ENCODE measurements at regions not wholly inside any gene's neighbourhood (a gene's known extent, or its start where the extent isn't known, plus 50 kb on each side); places are given as distances from the start of the nearest gene placed in this dataset.

DNA sequence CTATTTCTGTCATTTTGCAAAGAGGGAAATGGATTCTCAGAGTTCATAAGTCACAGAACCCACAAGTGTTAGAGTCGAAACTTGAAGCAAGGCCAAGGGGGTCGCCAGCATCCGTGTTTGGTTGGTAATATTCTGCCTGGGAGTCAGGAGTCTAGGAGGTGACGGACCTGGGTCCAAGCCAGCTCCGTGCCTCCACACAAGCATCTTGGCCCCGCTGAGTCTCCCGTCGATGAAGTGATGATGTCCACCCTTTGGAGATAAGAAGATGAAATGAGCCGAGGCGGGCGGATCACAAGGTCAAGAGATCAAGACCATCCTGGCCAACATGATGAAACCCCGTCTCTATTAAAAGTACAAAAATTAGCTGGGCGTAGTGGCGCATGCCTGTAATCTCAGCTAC lies 53.2 kb upstream of the TNRC6C start:
- no peak for DNase-seq

DNA sequence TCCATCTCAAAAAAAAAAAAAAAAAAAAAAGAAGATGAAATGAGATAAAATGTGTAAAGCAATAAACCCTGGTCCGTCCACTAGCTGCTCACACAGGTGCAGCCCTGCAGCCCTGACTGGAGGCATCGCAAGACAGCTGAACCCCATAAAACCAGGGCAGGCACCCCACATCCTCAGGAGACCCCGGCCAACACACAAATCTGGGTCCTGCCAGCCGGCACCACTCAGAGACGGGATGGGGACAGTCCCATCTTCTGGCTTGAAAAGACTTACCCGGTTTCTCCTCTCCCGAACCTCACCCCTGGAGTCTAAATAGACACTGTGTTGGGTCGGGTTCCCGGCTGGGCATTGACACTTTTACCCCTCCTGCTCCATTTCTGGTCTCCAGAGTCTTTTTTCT lies 52.7 kb upstream of the TNRC6C start:
- DNase-seq: no peak

DNA sequence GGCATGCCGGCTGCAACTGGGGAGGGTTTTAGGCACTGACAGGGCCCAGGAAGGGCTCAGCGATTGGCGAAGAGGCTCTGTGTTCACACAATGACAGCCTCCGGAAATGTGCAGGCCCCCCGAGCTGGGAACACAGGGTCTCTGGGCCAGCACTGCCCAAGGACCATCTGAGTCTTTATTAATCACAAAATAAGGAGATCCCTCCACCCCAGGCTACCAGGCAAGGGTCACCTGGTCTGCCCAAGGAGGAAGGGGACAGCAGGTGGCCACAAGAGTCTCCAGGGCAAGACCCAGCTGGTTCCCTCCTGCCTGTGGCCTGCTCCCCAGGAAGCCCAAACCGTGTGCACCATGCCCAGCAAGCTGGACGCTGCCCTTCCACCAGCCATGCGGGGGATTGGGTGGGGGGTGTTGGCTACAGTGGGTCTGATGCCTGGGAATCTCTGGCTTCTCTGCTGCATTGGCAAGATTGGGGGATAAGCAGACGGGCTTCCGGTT lies 52.1 kb upstream of the TNRC6C start:
- no peak for DNase-seq

DNA sequence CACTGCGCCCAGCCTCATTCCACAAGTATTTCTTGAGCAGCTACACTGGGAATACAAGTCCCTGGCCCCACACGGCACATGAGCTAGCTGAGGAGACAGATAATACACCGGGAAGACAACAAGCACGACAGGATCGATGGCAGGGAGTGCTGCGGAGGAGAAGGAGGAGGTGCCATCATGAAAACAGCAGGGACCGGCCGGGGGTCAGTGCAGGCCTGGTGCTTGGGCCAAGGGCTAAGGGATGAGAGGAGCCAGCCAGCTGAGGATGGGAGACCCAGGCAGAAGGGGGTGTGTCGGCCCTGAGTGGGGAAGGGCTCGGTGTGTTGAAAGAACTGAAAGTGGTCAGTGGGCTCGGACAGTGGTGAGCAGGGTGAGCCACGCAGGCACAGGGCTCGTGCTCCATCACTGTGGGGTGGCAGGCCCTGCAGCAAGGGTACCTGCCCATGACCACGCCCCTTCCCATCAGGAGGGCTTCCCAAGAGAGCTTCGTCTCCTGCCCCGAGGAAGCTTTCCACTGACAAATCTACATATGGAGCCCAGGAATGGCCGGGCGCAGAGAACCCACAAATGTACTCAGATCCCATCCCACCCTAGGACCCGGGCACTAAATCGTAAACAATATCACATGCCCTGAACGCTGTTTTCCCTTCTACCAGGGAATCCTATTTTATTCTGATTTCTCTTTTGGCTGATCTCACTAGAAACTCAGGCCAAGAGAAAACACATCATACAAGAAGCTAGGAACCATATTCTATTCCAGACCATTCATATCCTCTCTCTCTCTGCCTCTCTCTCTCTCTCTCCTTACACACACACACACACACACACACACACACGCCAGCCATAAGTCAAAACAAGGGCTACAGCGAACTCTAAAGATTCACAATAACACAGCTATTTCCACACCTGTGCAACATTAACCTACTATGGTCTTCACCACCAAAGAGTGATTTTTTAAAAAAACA lies 50.7 kb upstream of the TNRC6C start:
- DNase-seq: no peak

DNA sequence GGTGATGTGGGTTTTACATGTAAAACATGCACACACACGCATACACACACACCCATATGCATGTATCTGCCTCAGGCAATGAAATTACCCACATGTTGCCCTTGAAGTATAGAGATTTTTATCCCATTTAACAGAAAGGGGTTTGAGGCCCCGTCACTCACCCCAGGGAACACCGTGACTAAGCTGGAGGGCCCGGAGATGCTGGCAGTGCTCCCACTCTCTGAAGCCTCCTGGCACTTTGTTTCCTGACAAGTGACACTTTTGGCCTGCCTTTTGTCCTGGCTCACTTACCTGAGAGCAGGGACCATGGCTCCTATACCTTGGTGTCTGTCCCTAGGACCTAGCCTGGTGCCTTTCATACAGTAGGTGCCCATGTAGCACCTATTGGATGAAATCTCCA lies 50.0 kb upstream of the TNRC6C start:
- no peak for DNase-seq
